ENCODE measurements at regions not wholly inside any gene's neighbourhood (a gene's known extent, or its start where the extent isn't known, plus 50 kb on each side); places are given as distances from the start of the nearest gene placed in this dataset.

DNA sequence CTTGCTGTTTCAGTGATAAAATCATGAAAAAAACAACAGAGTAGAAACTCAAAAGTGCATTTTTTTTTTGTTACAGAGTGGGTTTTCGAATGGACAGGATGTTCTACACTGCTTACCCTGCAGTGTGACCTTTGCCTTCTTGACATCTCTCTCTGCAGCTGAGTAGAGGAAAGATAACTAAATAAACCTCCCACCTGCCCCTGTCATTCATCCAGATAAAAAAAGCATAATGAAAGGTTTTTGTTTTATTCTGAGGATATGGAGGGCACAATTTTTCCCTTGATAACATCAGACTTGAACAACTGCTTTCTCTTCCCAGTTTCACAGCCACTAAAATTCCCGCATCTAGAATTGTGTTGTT is 193.6 kb upstream of the FOXQ1 start:
- TF ChIP-seq, protein P1, sequence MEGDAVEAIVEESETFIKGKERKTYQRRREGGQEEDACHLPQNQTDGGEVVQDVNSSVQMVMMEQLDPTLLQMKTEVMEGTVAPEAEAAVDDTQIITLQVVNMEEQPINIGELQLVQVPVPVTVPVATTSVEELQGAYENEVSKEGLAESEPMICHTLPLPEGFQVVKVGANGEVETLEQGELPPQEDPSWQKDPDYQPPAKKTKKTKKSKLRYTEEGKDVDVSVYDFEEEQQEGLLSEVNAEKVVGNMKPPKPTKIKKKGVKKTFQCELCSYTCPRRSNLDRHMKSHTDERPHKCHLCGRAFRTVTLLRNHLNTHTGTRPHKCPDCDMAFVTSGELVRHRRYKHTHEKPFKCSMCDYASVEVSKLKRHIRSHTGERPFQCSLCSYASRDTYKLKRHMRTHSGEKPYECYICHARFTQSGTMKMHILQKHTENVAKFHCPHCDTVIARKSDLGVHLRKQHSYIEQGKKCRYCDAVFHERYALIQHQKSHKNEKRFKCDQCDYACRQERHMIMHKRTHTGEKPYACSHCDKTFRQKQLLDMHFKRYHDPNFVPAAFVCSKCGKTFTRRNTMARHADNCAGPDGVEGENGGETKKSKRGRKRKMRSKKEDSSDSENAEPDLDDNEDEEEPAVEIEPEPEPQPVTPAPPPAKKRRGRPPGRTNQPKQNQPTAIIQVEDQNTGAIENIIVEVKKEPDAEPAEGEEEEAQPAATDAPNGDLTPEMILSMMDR (IDR thresholded peaks at IDR 0.05; ENCODE audit: low read length), result no peak
- no peak for TF ChIP-seq EZH2 (optimal IDR thresholded peaks at IDR 0.05; ENCODE audit: low read depth, low read length)
- no peak for TF ChIP-seq EZH2phosphoT487 (IDR thresholded peaks at IDR 0.05; ENCODE audit: low read length)

DNA sequence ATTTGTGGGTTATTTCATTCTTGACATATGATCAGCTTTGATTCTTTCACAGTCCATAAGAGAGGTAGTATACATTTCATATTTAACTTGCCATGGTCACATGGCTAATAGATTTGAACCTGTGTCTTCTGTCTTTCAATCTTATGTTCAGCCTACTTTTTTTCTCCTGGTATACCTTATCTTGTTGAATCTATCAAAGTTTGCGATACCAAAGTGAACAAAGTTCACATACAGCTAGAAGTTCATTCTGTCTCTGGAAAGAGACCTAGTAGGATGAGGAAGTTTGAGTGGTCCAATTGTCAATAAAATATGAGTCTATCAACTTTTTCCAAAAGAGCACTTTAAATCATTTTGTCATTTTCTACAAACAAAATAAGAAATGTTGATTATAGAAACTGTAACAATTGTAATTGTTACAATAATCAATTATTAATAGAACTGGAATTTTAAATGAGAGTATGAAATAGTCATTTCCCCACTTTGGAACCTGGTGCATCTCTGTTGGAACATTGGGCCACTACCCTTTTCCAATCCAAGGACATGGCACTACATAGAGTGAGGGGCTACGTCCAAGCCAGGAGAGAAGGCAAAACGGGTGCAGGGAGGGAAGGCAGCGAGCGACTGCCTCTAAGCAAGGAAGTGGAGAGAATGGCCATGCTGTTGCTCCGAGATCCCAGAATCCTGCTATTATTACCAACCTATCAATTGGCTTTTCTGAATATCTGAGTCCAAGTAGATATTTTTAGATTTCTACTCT is 194.2 kb upstream of the FOXQ1 start:
- H3K4me1 ChIP-seq (ENCODE audit: low read length), result no peaks in the 10 kb centered on the region
- no peaks in the 10 kb centered on the region for H3K36me3 ChIP-seq (replicated peaks; ENCODE audit: insufficient read depth, low read length)
- no peaks in the 10 kb centered on the region for H3K79me2 ChIP-seq (ENCODE audit: low read length)
- H3K9me3 ChIP-seq (replicated peaks; ENCODE audit: insufficient read depth, low read length), result no peaks in the 10 kb centered on the region
- no peak overlapping the region for H3K27ac ChIP-seq (ENCODE audit: low read length)
- no peaks in the 10 kb centered on the region for H4K20me1 ChIP-seq (ENCODE audit: insufficient read depth, low read length)
- TF ChIP-seq, protein P1 (IDR thresholded peaks at IDR 0.05; ENCODE audit: low read length), result no peak
- TF ChIP-seq EZH2phosphoT487 (IDR thresholded peaks at IDR 0.05; ENCODE audit: low read length) (no peak), EZH2 (optimal IDR thresholded peaks at IDR 0.05; ENCODE audit: low read depth, low read length) (no peak)
- DNase-seq, result no peak
- no peak overlapping the region for H3K4me3 ChIP-seq (ENCODE audit: low read length)
- no peak overlapping the region for H3K4me2 ChIP-seq (ENCODE audit: low read depth, low read length)
- no peak overlapping the region for H2AFZ ChIP-seq (ENCODE audit: low read length)
- no peaks in the 10 kb centered on the region for H3K9me2 ChIP-seq (replicated peaks; ENCODE audit: insufficient read depth, low read length)
- no peaks in the 10 kb centered on the region for H3F3A ChIP-seq (ENCODE audit: insufficient read depth, low read length)
- H3K27me3 ChIP-seq (replicated peaks; ENCODE audit: insufficient read depth, low read length), result no peaks in the 10 kb centered on the region
- no peak overlapping the region for H3K9ac ChIP-seq (ENCODE audit: low read length)

More for the DNA sequence above, 193.6 kb upstream of the FOXQ1 start:
- Histone ChIP-seq H3F3A (ENCODE audit: insufficient read depth, low read length) (no peaks in the 10 kb centered on the region), H3K27ac (ENCODE audit: low read length) (no peak overlapping the region), H3K36me3 (replicated peaks; ENCODE audit: insufficient read depth, low read length) (no peaks in the 10 kb centered on the region), H3K79me2 (ENCODE audit: low read length) (no peaks in the 10 kb centered on the region), H3K9me2 (replicated peaks; ENCODE audit: insufficient read depth, low read length) (no peaks in the 10 kb centered on the region), H3K4me1 (ENCODE audit: low read length) (no peaks in the 10 kb centered on the region), H3K4me3 (ENCODE audit: low read length) (no peak overlapping the region), H4K20me1 (ENCODE audit: insufficient read depth, low read length) (no peaks in the 10 kb centered on the region), H3K27me3 (replicated peaks; ENCODE audit: insufficient read depth, low read length) (no peaks in the 10 kb centered on the region), H3K9ac (ENCODE audit: low read length) (no peak overlapping the region), H3K4me2 (ENCODE audit: low read depth, low read length) (no peak overlapping the region), H3K9me3 (replicated peaks; ENCODE audit: insufficient read depth, low read length) (no peaks in the 10 kb centered on the region), H2AFZ (ENCODE audit: low read length) (no peak overlapping the region)
- DNase-seq, result no peak

DNA sequence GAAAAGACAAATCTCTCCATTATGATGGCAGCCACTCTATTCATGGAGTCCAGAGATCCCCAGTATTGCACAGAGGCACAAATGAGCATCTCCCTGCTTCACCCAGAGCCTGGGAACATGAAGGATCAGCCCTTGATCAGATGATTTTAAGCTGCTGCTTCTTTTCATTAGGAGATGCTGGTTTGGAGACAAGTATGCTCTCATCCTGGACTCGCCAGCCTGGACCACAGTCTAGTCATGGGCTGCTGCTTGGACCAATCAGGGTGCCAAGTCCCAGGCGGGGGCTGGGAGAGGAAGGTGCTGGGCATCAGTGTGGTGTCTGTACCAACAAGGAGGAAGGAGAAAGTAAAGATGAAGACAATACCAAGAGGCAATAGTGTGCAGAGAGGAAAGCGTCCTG is 195.7 kb upstream of the FOXQ1 start:
- H3K9me3 ChIP-seq (replicated peaks; ENCODE audit: insufficient read depth, low read length), result no peaks in the 10 kb centered on the region
- H3K9me2 ChIP-seq (replicated peaks; ENCODE audit: insufficient read depth, low read length), result no peaks in the 10 kb centered on the region
- no peaks in the 10 kb centered on the region for H3F3A ChIP-seq (ENCODE audit: insufficient read depth, low read length)
- H3K36me3 ChIP-seq (replicated peaks; ENCODE audit: insufficient read depth, low read length), result no peaks in the 10 kb centered on the region
- no peaks in the 10 kb centered on the region for H3K4me1 ChIP-seq (ENCODE audit: low read length)
- no peaks in the 10 kb centered on the region for H4K20me1 ChIP-seq (ENCODE audit: insufficient read depth, low read length)
- no peak overlapping the region for H3K4me3 ChIP-seq (ENCODE audit: low read length)
- H3K27me3 ChIP-seq (replicated peaks; ENCODE audit: insufficient read depth, low read length), result no peaks in the 10 kb centered on the region
- no peak overlapping the region for H3K9ac ChIP-seq (ENCODE audit: low read length)
- no peak for DNase-seq
- no peak overlapping the region for H3K4me2 ChIP-seq (ENCODE audit: low read depth, low read length)
- H2AFZ ChIP-seq (ENCODE audit: low read length), result no peak overlapping the region
- H3K27ac ChIP-seq (ENCODE audit: low read length), result no peak overlapping the region
- no peaks in the 10 kb centered on the region for H3K79me2 ChIP-seq (ENCODE audit: low read length)
- TF ChIP-seq EZH2 (optimal IDR thresholded peaks at IDR 0.05; ENCODE audit: low read depth, low read length) (no peak), EZH2phosphoT487 (IDR thresholded peaks at IDR 0.05; ENCODE audit: low read length) (no peak)
- TF ChIP-seq, protein P1 (IDR thresholded peaks at IDR 0.05; ENCODE audit: low read length), result no peak

All from MM.1S (cell line).